Endothelial cell of umbilical vein (primary cell): ENCODE measurements at regions not wholly inside any gene's neighbourhood (a gene's known extent, or its start where the extent isn't known, plus 50 kb on each side); places are given as distances from the start of the nearest gene placed in this dataset.

Experiments used
- CTCF ChIP-seq, 2 donors: IDR thresholded peaks; 1 replicate in 1 of 2; 2 replicates in 1 of 2; pipeline ENCODE4 v1.5.1; 2011; ENCODE audit warnings: low read length in 2 of 2, mild to moderate bottlenecking in 2 of 2, moderate library complexity in 2 of 2, control low read depth in 1 of 2, inconsistent platforms in 1 of 2, low read depth in 1 of 2; ENCODE audit not compliant: insufficient read depth in 1 of 2; ENCODE audit errors: extremely low read depth in 1 of 2
- EZH2 ChIP-seq: IDR thresholded peaks from 2 replicates; pipeline ENCODE4 v1.6.1; 2012; ENCODE audit warnings: borderline replicate concordance, low read depth, mild to moderate bottlenecking, moderate library complexity, low read length, inconsistent platforms; ENCODE audit not compliant: severe bottlenecking
- JUN ChIP-seq: IDR thresholded peaks from 2 replicates; pipeline ENCODE4 v1.6.1; 2011; ENCODE audit warnings: borderline replicate concordance, low read depth; ENCODE audit not compliant: insufficient read length, insufficient read depth
- MAX ChIP-seq: IDR thresholded peaks from 2 replicates; pipeline ENCODE4 v1.6.1; 2011; ENCODE audit not compliant: insufficient read depth, insufficient read length
- MYC ChIP-seq: IDR thresholded peaks from one replicate; pipeline ENCODE4 v1.6.1; 2011; ENCODE audit warnings: mild to moderate bottlenecking, low read depth, low read length
- POLR2A ChIP-seq: IDR thresholded peaks from 2 replicates; pipeline ENCODE4 v1.6.1; 2012; ENCODE audit warnings: low read depth, mild to moderate bottlenecking, control low read depth, low read length
- POLR2AphosphoS5 ChIP-seq: IDR thresholded peaks from 2 replicates; pipeline ENCODE4 v1.6.1; 2012; ENCODE audit warnings: low read depth, mild to moderate bottlenecking, control low read depth, low read length, moderate library complexity; ENCODE audit not compliant: insufficient read depth

- TF ChIP-seq CTCF (IDR thresholded peaks at IDR 0.05; ENCODE audit: extremely low read depth in 1 of 2, insufficient read depth in 1 of 2, low read depth in 1 of 2, low read length in 2 of 2) (no peak), MAX (no peak), POLR2A (no peak), EZH2 (no peak), POLR2AphosphoS5 (no peak), MYC (no peak), JUN (no peak)
Observed at GRCh38 chr9:7639471-7639870, 160.1 kb downstream of the DMAC1 start.
